ENCODE measurements at regions not wholly inside any gene's neighbourhood (a gene's known extent, or its start where the extent isn't known, plus 50 kb on each side); places are given as distances from the start of the nearest gene placed in this dataset.

GRCh38 chr17:36864827-36865430 lies 72.3 kb upstream of the LHX1 start:
- no peak for DNase-seq (ENCODE audit: low read depth in 2 of 2)

- no peak for DNase-seq (ENCODE audit: low read depth in 2 of 2)
Measured at GRCh38 chr17:36867716-36868341, 69.4 kb upstream of the LHX1 start.

- DNase-seq (ENCODE audit: low read depth in 2 of 2): no peak
Measured at GRCh38 chr17:36868777-36869176, 68.5 kb upstream of the LHX1 start.

GRCh38 chr17:36869441-36869840 lies 67.8 kb upstream of the LHX1 start:
- DNase-seq (ENCODE audit: low read depth in 2 of 2): no peak

GRCh38 chr17:36869856-36870719 lies 67.2 kb upstream of the LHX1 start:
- DNase-seq (ENCODE audit: low read depth in 2 of 2): no peak

- DNase-seq (ENCODE audit: low read depth in 2 of 2): no peak
Measured at GRCh38 chr17:36870720-36870999, 66.6 kb upstream of the LHX1 start.

- no peak for DNase-seq (ENCODE audit: low read depth in 2 of 2)
Measured at GRCh38 chr17:36875698-36876293, 61.5 kb upstream of the LHX1 start.

GRCh38 chr17:36876966-36877365 lies 60.3 kb upstream of the LHX1 start:
- DNase-seq (ENCODE audit: low read depth in 2 of 2): no peak

- no peak for DNase-seq (ENCODE audit: low read depth in 2 of 2)
Measured at GRCh38 chr17:36877771-36878170, 59.5 kb upstream of the LHX1 start.

- no peak for DNase-seq (ENCODE audit: low read depth in 2 of 2)
Measured at GRCh38 chr17:36878216-36878615, 59.1 kb upstream of the LHX1 start.

GRCh38 chr17:36879027-36879426 lies 58.2 kb upstream of the LHX1 start:
- no peak for DNase-seq (ENCODE audit: low read depth in 2 of 2)

- no peak for DNase-seq (ENCODE audit: low read depth in 2 of 2)
Measured at GRCh38 chr17:36879624-36880131, 57.6 kb upstream of the LHX1 start.

GRCh38 chr17:36880268-36880905 lies 56.9 kb upstream of the LHX1 start:
- no peak for DNase-seq (ENCODE audit: low read depth in 2 of 2)

GRCh38 chr17:36881323-36881722 lies 56.0 kb upstream of the LHX1 start:
- no peak for DNase-seq (ENCODE audit: low read depth in 2 of 2)

- no peak for DNase-seq (ENCODE audit: low read depth in 2 of 2)
Measured at GRCh38 chr17:36884495-36885152, 52.7 kb upstream of the LHX1 start.

GRCh38 chr17:36885153-36885735 lies 52.0 kb upstream of the LHX1 start:
- DNase-seq (ENCODE audit: low read depth in 2 of 2): no peak

GRCh38 chr17:36885771-36886377 lies 51.4 kb upstream of the LHX1 start:
- no peak for DNase-seq (ENCODE audit: low read depth in 2 of 2)
